Stimulated activated CD8-positive, alpha-beta memory T cell treated with anti-CD3 and anti-CD28 coated beads, Interleukin-2, amount 100 ng/mL, for 48 hours (primary cell): ENCODE measurements at regions not wholly inside any gene's neighbourhood (a gene's known extent, or its start where the extent isn't known, plus 50 kb on each side); places are given as distances from the start of the nearest gene placed in this dataset.
"Not testable (repeated sequence)": the region's sequence is repeated elsewhere in the genome, so short reads cannot be mapped to it uniquely, and the experiment has no call there.

ENCODE experiments used
- DNase-seq, 2 donors: peaks; one replicate each; pipeline ENCODE4 v3.0.0-alpha.2; 2020; ENCODE audit warnings: low read depth in 2 of 2

DNA sequence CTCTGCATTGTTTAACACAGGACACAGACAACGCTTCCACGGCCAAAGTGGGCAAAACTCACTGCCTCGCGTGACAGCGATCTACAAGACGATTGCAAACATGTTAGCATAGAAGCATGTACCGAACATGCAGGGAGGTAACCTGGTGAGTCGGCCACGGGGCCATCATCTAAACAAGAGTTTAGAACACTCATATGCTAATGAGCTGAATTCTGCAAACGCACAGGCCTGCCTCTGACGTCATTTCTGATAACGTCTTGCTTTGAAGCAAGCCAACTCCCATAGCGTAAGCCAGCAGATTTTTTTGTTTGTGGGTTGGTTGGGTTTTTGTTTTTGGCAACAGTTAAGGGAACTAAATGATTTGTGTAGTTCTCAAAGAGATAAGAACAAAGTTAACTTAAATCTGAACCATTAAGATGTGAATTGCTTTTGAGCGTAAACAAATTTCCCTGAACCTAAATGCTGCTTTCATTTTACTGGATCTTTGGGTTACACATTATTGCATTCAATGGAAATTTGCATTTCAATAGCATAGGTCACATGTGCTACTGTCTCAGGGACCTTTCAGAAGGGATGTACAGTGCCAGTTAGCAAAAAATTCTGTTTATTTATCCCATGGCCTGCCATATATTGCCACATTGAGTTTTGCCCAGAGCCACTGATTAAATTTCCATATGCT, 184.5 kb upstream of the PDE10A start:
- no peak for DNase-seq

DNA sequence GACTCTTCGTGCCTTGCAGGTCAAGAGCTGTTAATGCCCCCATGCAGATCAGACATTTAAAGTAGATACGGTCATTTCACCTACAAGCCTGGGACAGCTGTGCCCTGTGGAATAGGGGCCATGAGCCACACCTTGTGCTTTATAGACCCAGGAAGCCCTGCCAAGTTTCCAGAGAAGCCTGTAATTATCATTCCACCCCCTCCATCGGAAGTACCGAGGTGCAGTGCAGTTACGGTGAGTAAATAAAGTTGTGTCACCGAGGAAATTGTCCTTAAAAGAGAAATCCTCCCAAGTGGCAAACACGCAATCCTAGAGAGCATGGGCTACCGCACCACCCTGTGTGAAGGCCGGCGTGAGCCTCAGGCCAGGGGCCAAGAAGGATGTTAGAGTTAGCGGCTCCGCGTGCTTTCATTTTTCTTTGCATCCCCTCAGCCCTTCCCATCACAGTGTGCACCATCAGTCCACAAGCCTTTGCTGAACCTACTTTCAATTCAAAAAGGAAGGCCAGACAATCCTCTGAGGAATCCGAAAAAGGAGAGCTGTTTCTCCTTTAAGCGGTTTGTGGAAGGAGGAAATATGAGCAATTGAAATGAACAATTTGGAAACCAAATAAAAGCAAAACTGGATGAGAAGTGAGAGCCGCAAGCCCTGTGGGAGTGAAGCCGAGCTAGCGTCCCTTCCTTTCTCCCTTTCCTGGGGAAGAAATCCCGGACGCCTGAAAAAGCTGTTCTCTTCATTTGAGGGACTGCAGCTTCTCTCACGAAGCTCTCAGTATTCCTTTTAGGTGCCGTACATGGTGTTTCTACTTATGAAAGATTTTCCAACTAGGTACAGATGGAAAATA, 183.3 kb upstream of the PDE10A start:
- no peak for DNase-seq

GRCh38 chr6:165845493-165845892, 182.5 kb upstream of the PDE10A start:
- no peak for DNase-seq

DNA sequence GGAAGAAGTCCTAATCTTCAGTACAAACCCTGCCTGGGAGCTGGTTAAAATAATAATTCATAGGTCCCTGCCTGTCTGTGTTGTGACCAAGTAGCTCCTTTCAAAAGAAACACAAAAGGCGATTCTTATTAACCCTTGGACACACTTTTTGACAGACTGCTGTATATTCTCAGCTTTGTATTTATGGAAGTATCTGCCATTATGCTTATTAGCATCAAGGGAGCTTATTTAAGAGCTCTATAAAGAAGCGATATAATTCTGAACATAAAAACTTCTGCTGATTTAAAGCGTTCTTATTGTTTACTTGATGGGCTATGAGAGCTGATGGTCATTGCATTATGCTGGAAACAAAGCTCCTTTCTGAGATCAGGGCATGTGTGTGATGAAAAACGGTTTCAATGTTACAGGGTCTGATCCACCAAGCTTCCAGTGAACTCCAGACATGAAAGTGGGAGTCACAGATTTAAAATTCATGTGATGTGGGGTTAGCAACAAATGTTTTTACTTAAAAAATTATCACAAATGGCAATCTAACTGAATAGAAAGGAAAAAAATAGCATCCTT, 181.8 kb upstream of the PDE10A start:
- no peak for DNase-seq

- no peak for DNase-seq
Measured at GRCh38 chr6:165844232-165844631, 181.2 kb upstream of the PDE10A start.

GRCh38 chr6:165843568-165844113, 180.6 kb upstream of the PDE10A start:
- DNase-seq = no peak

GRCh38 chr6:165843121-165843520, 180.1 kb upstream of the PDE10A start:
- no peak for DNase-seq

- DNase-seq = no peak
Measured at GRCh38 chr6:165842281-165842936, 179.4 kb upstream of the PDE10A start.

GRCh38 chr6:165841153-165841558, 178.1 kb upstream of the PDE10A start:
- no peak for DNase-seq

DNA sequence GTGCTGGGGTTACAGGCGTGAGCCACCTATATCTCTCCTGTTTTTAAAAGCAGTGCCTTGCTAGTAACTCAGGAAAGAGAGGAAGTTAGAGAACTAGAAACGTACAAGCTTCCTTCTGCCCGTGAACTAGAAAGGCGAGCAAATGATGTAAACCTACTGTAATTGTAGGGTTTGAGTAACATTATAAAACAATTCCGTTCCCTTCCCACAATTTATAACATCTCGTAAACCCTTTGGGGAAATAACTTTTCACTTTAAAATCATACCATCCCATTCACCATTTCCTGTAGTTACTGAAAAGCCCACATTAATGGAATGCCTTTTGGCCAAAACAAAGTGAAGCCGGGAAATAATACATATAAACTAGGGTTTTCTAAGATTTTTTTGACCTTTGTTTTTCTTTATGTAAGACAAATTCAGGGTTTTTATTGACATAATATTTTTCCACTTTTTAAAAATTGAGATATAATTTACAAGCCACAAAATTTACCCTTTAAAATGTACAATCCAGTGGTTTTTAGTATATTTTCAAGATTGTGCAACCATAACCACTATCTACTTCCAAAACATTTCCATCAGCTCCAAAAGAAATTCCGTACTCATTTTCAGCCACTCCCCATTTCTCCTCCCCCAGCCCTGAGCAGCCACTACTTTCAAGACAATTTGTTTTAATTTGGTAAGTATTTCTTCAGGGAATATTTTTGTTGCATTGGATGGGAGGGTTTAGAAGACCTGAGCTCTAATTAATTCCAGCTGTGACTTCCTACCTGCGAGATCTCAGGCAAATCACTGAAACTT, 175.1 kb upstream of the PDE10A start:
- no peak for DNase-seq

DNA sequence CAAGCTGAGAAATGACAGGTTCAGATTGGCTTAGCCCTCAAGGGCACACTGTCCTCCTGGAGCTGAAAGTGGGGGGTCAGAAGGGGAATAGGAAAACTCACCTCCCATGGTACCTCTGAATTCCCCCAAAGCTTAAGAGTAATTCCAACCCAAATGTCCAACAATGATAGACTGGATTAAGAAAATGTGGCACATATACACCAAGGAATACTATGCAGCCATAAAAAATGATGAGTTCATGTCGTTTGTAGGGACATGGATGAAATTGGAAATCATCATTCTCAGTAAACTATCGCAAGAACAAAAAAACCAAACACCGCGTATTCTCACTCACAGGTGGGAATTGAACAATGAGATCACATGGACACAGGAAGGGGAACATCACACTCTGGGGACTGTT, 173.6 kb upstream of the PDE10A start:
- DNase-seq = not testable (repeated sequence)

DNA sequence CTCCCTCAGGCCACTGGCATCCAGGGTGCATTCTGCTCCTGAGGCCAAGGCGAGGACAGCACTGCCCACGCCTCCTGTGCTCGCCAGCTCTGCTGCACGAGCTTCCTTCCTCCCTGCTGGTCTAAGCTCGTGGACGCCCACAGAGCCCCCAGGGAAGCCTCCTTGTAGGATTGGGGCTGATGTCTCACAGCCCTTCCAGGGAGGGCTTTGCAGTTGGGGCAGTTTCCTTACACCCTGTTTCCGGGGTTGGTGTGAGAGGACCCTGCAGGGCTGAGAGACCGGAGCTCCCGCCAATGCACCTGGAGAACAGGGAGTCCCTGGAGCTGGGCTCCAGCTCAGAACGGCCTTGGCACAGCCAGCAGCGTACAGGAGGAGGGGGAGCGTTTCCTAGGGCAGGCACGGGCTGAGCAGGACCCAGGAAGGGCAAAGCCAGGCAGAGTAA, 172.4 kb upstream of the PDE10A start:
- DNase-seq = no peak

GRCh38 chr6:165834613-165835259, 171.7 kb upstream of the PDE10A start:
- DNase-seq = no peak

DNA sequence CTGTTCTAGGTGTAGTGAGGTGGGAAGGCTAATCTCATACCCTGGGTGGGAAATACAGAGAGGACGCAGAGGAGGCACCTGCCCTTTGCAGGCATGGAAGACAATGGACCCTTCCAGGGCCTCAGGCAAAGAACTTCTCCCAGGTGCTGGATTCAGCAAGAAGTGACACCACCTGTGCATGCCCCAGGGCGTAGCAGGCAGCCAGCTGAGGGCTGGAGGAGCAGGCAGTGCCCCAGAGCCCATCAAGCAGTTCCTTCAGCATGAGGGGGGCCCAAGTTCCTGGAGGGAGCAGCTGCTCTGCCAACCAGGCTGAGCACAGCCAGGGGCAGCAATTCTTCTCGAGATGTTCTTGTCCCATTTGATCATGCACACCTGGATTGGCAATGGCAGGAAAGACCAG, 170.3 kb upstream of the PDE10A start:
- no peak for DNase-seq

DNA sequence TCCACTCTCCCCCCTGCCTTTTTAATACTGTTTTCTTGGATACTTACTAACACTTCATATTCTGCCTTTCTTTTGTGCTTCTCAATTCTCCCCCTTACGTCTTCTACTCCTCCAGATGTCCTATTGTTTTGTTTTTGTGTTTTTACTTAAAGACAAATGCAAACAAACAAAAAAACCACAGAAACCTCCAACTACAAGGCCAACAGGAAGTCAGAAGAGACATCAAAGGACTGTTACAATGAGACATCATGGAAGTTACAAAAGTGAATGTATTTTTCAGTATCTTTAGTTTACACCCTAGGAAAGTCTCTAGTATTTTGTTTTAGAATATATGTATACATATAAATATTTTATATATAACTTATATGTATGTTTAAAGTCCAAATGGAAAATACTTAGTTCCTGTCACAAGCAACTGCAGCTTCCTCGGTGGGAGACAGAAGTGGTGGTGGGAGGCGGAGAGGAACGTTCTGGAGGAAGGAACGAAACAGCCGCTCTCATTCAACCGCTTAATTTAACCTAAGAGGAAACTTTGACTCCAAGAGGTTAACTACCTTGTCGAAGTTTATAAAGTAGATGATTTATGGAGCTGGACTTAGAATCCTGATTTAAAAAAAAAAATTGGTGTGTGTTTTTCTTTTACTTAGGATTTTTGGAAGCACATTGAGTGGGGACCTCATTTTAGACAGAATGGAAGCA, 168.9 kb upstream of the PDE10A start:
- DNase-seq = no peak

DNA sequence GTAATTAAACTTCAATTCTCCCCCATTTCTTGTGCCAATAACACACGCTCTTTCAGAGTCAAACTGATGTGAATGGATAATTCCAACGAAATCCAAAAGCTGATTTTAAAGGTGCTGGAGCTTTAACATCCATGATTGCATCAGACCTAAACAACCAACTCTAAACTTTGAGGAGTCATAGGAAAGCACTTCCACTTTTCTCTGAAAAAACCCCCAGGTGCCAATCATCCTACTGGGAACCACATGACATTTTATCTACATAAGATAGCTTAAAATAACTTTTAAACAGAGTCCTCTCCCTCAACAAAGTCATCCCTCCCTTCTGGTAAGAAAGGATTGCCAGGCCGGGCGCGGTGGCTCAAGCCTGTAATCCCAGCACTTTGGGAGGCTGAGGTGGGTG, 167.7 kb upstream of the PDE10A start:
- no peak for DNase-seq

GRCh38 chr6:165829376-165829775, 166.3 kb upstream of the PDE10A start:
- no peak for DNase-seq

GRCh38 chr6:165827190-165827518, 164.1 kb upstream of the PDE10A start:
- no peak for DNase-seq

- no peak for DNase-seq
Measured at GRCh38 chr6:165826487-165827189, 163.6 kb upstream of the PDE10A start.
